Left cardiac atrium (tissue), 4 donors: ENCODE measurements at regions not wholly inside any gene's neighbourhood (a gene's known extent, or its start where the extent isn't known, plus 50 kb on each side); places are given as distances from the start of the nearest gene placed in this dataset.

Source experiments
- ATAC-seq, 2 donors: fragments of 200-7000 bp; cut with Tn5 transposase; one replicate each; pipeline ENCODE4 v1.9.1; 2020; ENCODE audit warnings: mild to moderate bottlenecking in 2 of 2, moderate library complexity in 2 of 2
- DNase-seq: peaks from one replicate; pipeline ENCODE4 v3.0.0-alpha.2; 2020
- intact Hi-C, 2 donors: fragments of 100-400 bp; cut with DNase I; formaldehyde crosslinking; loops; one replicate each; pipeline versions ENCODE4 v1.14.1 to v1.15.1; 2022 to 2023
- donor health status: DM: no; HTN: yes; CAD: no.
- donor health status: DM: no; HTN: yes; CAD: no; lungs with severe emphysema.
- donor health status: DM: yes; HTN: yes; CAD: no.
- donor health status: Dilated cardiomyopathy.

GRCh38 chr1:29502225-29502910 lies 266.0 kb downstream of the PTPRU start:
- DNase-seq (no peak), ATAC-seq (no peak)
- intact Hi-C loops: no loop called here

GRCh38 chr1:29501227-29501976 lies 265.1 kb downstream of the PTPRU start:
- no peak for ATAC-seq
- intact Hi-C loops: no loop called here

GRCh38 chr1:29500651-29501050 lies 264.3 kb downstream of the PTPRU start:
- DNase-seq (no peak), ATAC-seq (no peak)
- intact Hi-C loops: no loop called here

More at GRCh38 chr1:29501227-29501976, 265.1 kb downstream of the PTPRU start:
- DNase-seq: no peak

- no peak for ATAC-seq
- no peak for DNase-seq
- intact Hi-C loops: no loop called here
Observed at GRCh38 chr1:29500041-29500440, 263.7 kb downstream of the PTPRU start.

GRCh38 chr1:29499104-29499650 lies 262.9 kb downstream of the PTPRU start:
- DNase-seq: no peak
- no peak for ATAC-seq
- intact Hi-C loops: no loop called here

- intact Hi-C loops: no loop called here
- no peak for DNase-seq
- ATAC-seq: no peak
Observed at GRCh38 chr1:29498126-29499103, 262.1 kb downstream of the PTPRU start.

DNA sequence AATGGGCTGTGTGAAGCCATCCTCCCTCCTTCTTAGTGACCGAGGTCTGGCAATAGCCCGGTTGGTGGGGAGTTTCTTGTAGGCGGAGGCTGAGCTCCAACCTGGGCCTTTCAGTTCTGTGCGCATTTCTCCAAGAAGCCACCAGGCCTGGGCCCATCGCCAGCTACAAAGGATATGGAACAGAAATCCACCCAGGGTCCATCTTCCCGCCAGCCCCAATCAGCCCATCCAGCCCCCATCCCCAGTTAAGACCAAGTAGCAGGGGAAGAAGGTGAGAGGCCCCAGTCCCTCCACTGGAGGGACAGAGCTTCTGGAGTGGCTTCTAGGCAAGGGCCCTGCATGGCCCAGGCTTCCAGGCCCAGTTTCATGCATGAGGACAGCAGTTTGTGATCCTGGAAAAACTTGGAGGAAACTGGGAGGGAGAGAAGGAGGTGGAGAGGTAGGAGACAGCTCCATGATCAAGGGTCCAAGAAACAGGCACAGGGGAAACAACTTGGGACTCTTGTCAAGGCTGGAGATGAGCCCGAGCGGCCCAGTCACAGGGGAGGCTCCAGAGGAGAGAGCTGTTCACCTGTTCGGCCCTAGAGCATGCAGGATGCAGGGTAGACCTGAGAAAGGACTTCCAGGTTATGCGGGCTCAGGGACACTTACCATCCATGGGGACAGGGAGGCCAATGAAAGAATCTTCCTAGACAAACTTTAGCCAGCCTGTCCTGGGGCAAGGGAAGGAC lies 261.2 kb downstream of the PTPRU start:
- ATAC-seq: no peak

DNA sequence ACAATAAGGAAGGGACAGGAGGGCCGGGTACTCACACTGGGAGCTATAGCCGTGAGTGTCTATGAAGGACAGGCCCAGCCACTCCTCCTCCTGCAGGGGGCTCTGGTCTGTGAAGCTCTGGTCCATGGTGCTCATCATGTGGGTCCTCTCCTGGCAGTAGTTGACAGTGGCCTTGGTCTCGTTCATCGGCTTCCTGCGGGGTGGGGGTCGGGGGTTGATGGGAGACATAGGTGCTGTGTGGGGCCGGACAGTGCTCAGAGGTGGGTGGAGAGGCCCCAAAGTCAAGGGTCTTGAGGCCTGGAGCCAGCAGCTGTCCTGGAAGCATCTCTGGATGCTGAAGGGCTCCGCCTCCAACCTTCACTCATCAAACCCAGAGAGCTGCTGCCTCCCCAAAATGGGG lies 260.4 kb downstream of the PTPRU start:
- DNase-seq (no peak), ATAC-seq (no peak)
- intact Hi-C loops: no loop called here

More for the DNA sequence above, 261.2 kb downstream of the PTPRU start:
- intact Hi-C loops: no loop called here
- DNase-seq: no peak

- DNase-seq: no peak
- ATAC-seq: no peak
- intact Hi-C loops: no loop called here
Observed at GRCh38 chr1:29490204-29490934, 254.0 kb downstream of the PTPRU start.

DNA sequence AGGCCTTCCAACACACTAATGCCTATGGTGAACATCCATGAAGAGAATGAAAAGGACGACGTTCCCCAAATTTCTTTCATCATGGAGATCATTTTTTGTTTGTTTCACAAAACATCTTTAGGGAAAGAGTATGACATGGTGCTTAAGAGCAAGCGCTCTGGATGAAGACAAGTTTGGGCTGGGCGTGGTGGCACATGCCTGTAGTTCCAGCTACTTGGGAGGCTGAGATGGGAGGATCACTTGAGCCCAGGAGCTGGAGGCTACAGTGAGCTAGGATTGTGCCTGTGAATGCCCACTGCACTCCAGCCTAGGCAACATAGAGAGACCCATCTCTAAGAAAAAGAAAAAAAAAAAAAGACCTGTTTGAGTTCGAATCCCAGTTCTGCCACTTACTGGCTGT lies 253.1 kb downstream of the PTPRU start:
- intact Hi-C loops: no loop called here
- DNase-seq (no peak), ATAC-seq (no peak)

DNA sequence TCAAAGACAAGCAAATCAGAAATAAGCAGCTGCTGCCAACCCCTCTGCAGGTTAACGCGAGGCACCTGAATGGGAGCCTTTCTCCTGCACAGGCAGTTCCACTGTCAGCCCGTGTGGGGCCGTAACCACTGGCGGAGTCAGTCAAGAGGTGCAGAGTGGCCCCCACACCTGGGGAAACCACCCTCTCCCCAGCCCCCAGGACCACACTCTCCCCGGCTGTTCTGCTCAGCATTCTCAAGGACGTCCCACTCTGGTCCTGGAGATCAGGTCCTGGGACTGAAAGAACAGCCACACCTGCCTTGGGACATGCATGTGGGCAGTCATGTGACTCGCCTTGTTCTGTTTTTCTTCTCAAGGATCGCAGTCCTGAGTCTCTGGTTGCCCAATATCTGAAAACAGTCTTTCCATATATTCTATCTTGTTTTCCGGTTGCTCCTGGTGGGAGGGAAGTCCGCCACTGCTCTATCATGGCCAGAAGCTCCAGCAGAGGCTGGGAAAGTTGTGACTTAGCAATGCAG lies 252.5 kb downstream of the PTPRU start:
- intact Hi-C loops: no loop called here
- ATAC-seq (no peak), DNase-seq (no peak)

DNA sequence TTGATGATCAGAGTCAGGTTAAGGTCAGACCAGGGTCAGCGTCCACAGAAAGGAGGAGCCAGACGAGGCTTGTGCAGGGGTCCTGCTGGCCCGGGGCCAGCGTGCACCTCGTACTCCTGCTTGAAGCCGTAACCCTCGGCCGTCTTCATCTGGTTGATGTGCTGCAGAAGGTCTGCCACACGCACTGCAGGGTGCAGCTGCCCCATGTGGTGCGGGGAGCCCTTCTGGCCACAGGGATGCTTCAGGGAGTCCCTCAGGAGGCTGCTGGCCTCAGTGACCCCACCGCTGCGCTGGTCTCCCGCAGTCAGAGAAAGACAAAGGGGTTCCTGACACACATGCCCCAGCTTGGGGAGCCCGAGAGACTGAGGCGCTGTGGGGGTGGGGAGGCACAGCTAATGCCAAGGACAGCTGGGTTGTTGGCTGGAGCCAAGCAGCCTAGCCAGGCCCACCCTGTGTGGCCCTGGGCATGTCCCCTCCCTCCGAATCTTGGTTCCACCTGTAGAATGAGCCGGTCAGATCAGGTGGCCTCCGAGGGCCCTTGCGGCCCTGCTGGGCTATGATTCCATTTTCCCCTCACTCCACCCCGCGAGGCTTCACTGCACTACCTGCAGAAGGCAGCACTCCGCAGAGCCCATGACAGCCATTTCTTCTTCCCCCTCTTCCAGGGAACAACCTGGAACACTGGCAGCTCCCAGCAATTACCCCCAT lies 251.9 kb downstream of the PTPRU start:
- DNase-seq (no peak), ATAC-seq (no peak)
- intact Hi-C loops: no loop called here

- DNase-seq: no peak
- ATAC-seq: no peak
- intact Hi-C loops: no loop called here
Observed at GRCh38 chr1:29487291-29487690, 251.0 kb downstream of the PTPRU start.

DNA sequence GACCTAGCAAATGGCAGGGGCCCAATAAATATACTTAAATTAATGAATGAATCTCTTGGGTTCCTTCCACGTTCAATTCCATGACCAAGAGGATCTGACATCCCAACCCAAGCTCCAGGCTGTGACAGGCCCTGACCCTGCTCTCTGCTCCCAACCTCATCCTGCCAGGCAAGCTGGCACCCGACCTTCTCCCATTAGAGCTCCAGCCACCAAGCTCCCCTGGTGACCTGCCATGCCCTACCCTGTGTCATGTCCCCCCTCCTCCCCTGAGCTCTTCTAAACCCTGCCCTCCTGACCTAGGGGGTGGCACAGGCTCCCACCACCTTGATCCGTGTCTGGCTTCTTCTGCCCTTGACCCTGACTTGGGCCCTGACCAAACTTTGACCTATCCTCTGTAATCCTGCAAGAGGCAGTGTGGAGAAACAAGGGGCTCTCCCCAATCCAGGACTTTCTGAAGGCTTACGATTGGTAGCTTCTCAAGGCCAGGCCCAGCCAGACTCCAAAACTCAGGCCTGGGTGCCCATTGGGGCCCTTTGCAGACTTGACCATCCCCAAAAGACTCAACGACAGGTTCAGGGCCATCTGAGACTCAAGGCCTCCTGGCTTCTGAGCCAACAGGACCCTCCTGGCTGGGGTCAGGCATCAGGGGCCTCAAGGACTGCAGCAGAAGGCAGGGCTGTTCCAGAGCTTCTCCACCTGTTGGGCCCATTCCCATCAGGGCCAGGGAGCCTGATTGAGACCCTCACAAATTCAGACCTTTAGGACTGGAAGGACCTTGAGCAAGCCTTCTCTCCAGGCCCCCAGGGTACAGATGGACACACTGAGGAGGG lies 249.0 kb downstream of the PTPRU start:
- intact Hi-C loops: no loop called here
- ATAC-seq (no peak), DNase-seq (no peak)

GRCh38 chr1:29482991-29483390 lies 246.7 kb downstream of the PTPRU start:
- intact Hi-C loops: no loop called here
- no peak for ATAC-seq
- no peak for DNase-seq

- no peak for ATAC-seq
- DNase-seq: no peak
- intact Hi-C loops: no loop called here
Observed at GRCh38 chr1:29482064-29482463, 245.7 kb downstream of the PTPRU start.

GRCh38 chr1:29481031-29481430 lies 244.7 kb downstream of the PTPRU start:
- DNase-seq: no peak
- no peak for ATAC-seq
- intact Hi-C loops: no loop called here
